ENCODE measurements at regions not wholly inside any gene's neighbourhood (a gene's known extent, or its start where the extent isn't known, plus 50 kb on each side); places are given as distances from the start of the nearest gene placed in this dataset.

- Histone ChIP-seq H2BK5ac (ENCODE audit: low read depth, low read length, poor library complexity, severe bottlenecking) (no peak overlapping the region), H4K5ac (ENCODE audit: low read depth, low read length) (no peak overlapping the region), H4K8ac (ENCODE audit: low read depth in 2 of 2, low read length in 2 of 2) (no peak overlapping the region), H2BK20ac (ENCODE audit: low read depth, low read length) (no peak overlapping the region), H3K9ac (ENCODE audit: low read depth, low read length) (no peak overlapping the region), H3K18ac (ENCODE audit: low read depth, low read length) (no peak overlapping the region), H4K91ac (ENCODE audit: insufficient read depth, low read depth, low read length) (no peak overlapping the region), H3K9me3 (ENCODE audit: control insufficient read depth, insufficient read depth, low read length) (peaks cover 38% of the 10 kb centered on the region), H4K20me1 (ENCODE audit: insufficient read depth, low read length) (no peaks in the 10 kb centered on the region), H3K27me3 (ENCODE audit: control insufficient read depth, insufficient read depth, low read length) (no peaks in the 10 kb centered on the region), H3K36me3 (ENCODE audit: control insufficient read depth, insufficient read depth, low read length) (no peaks in the 10 kb centered on the region), H2BK15ac (ENCODE audit: low read depth, low read length) (no peak overlapping the region), H3K79me1 (ENCODE audit: low read depth in 1 of 2, low read length in 2 of 2) (no peaks in the 10 kb centered on the region), H3K27ac (ENCODE audit: insufficient read depth, low read length) (no peak overlapping the region), H3K4me1 (ENCODE audit: control insufficient read depth, insufficient read depth, low read length) (no peaks in the 10 kb centered on the region), H2BK120ac (ENCODE audit: low read depth, low read length) (no peak overlapping the region), H2AK5ac (ENCODE audit: low read depth, low read length) (no peak overlapping the region), H3K14ac (replicated peaks; ENCODE audit: low read depth, low read length) (no peak overlapping the region), H3K4me2 (ENCODE audit: low read depth, low read length) (no peak overlapping the region), H3K4ac (ENCODE audit: low read depth, low read length) (no peak overlapping the region), H3K9me1 (ENCODE audit: insufficient read depth, low read length) (no peaks in the 10 kb centered on the region), H3K4me3 (ENCODE audit: insufficient read depth, low read depth, low read length) (no peak overlapping the region), H2AK9ac (replicated peaks; ENCODE audit: low read depth, low read length, poor library complexity) (no peak overlapping the region), H2AFZ (replicated peaks; ENCODE audit: low read length, poor library complexity) (no peak overlapping the region), H3K56ac (ENCODE audit: extremely low read depth, insufficient read depth, low read length) (no peak overlapping the region), H3K23ac (ENCODE audit: low read depth, low read length) (no peak overlapping the region)
- TF ChIP-seq ELK1 (IDR thresholded peaks at IDR 0.05; ENCODE audit: borderline replicate concordance, low read depth, low read length) (no peak), MAFK (IDR thresholded peaks at IDR 0.05; ENCODE audit: low read depth, low read length) (no peak), FOS (IDR thresholded peaks at IDR 0.05; ENCODE audit: low read depth, low read length) (no peak), RAD21 (IDR thresholded peaks at IDR 0.05; ENCODE audit: low read length) (no peak), NFE2L2 (IDR thresholded peaks at IDR 0.05; ENCODE audit: low read depth, low read length) (no peak), CHD1 (IDR thresholded peaks at IDR 0.05; ENCODE audit: low read depth, low read length) (no peak), BHLHE40 (IDR thresholded peaks at IDR 0.05; ENCODE audit: low read depth, low read length) (no peak)
- 80% methylated on average over 3 of the region's 10 CpGs; no CpG with 5 or more reads in 1 of the 2 experiments for WGBS, 2 experiments (ENCODE audit: extremely low coverage in 2 of 2, insufficient read length in 1 of 2)
- dilution Hi-C loops (cut with HindIII; ENCODE audit: low sequenced_read_pairs, unreplicated experiment), result no loop called here
- in situ Hi-C loops (cut with MboI; ENCODE audit: low sequenced_read_pairs), result no loop called here
- no peak for DNase-seq
- BruUV-seq (replicated peaks), result no TSS peak
- CTCF ChIA-PET, result no interaction called here
- ATAC-seq (ENCODE audit: low read depth), result no peak
- POLR2A ChIA-PET (ENCODE audit: unreplicated experiment), result no interaction called here
- intact Hi-C loops (cut with micrococcal nuclease), result no loop called here
Observed at GRCh38 chr10:130418731-130419130, 282.5 kb downstream of the GLRX3 start.
